HepG2 (cell line): ENCODE measurements at regions not wholly inside any gene's neighbourhood (a gene's known extent, or its start where the extent isn't known, plus 50 kb on each side); places are given as distances from the start of the nearest gene placed in this dataset.

Experiments
- ATAC-seq: fragments of 200-7000 bp; cut with Tn5 transposase; 3 replicates; pipeline ENCODE4 v1.9.1; 2020; ENCODE audit warnings: mild to moderate bottlenecking, moderate library complexity
- BruUV-seq: library from RNA; stranded (reverse); fragments of 400-500 nt; replicated peaks from 2 replicates; lab custom pipeline; 2021; lab: Mats Ljungman, UMichigan
- CTCF ChIA-PET: fragments of 300-600 bp; formaldehyde crosslinking; extraction: SDS; loops from one replicate; lab custom pipeline; 2021; ENCODE audit warnings: low total read pairs, inconsistent platforms, low intra/inter-chr PET ratio; lab: Yijun Ruan, JAX
- POLR2A ChIA-PET: fragments of 350-600 bp; sonication (Branson Sonifier 250); formaldehyde crosslinking; loops from one replicate; lab custom pipeline; 2020; ENCODE audit warnings: antibody characterized with exemption, inconsistent platforms; lab: Yijun Ruan, JAX
- DNase-seq: peaks from one replicate; pipeline ENCODE4 v3.0.0-alpha.2; 2015; ENCODE audit warnings: low spot score
- FAIRE-seq: peaks from 3 replicates; lab custom pipeline; 2011; peaks lifted over from hg19 to GRCh38; lab: Jason Lieb, UNC
- H2AFZ ChIP-seq: one replicate; pipeline ENCODE4 v1.6.1; 2011; ENCODE audit warnings: low read length, inconsistent platforms
- H3K27ac ChIP-seq: fragments of 300-600 bp; 3 replicates; pipeline ENCODE4 v1.8.0; 2011; ENCODE audit warnings: mixed run types, mild to moderate bottlenecking, mixed read lengths, low read length, inconsistent platforms; ENCODE audit not compliant: insufficient read depth; ENCODE audit errors: extremely low read length
- H3K27me3 ChIP-seq, 2 experiments: fragments of 200-600 bp in 1 of 2; 2 replicates in 1 of 2; 3 replicates in 1 of 2; pipeline versions ENCODE4 v1.6.0 to v1.8.0; 2011; ENCODE audit warnings: low read length in 2 of 2, mild to moderate bottlenecking in 2 of 2, moderate library complexity in 2 of 2, inconsistent platforms in 1 of 2; ENCODE audit not compliant: insufficient read depth in 2 of 2, control insufficient read depth in 1 of 2
- H3K36me3 ChIP-seq, 2 experiments: fragments of 200-600 bp in 1 of 2; replicated peaks in 1 of 2; 2 replicates in 1 of 2; 3 replicates in 1 of 2; pipeline versions ENCODE4 v1.5.1 to v1.8.0; 2011; ENCODE audit warnings: low read length in 2 of 2, inconsistent platforms in 1 of 2; ENCODE audit not compliant: insufficient read depth in 2 of 2, control insufficient read depth in 1 of 2
- H3K4me1 ChIP-seq: 2 replicates; pipeline ENCODE4 v1.5.1; 2012; ENCODE audit warnings: low read length, inconsistent platforms; ENCODE audit not compliant: insufficient read depth
- H3K4me2 ChIP-seq: 2 replicates; pipeline ENCODE4 v1.6.0; 2011; ENCODE audit warnings: low read depth, low read length, inconsistent platforms
- H3K4me3 ChIP-seq, 3 experiments: fragments of 200-600 bp in 1 of 3; sonication (generic), shearing (Covaris generic) in 1 of 3; replicated peaks in 1 of 3; 2 replicates each; pipeline ENCODE4 v1.5.1; 2011 to 2016; ENCODE audit warnings: low read length in 3 of 3, inconsistent platforms in 2 of 3, low read depth in 2 of 3, mild to moderate bottlenecking in 2 of 3, control low read depth in 1 of 3, mixed read lengths in 1 of 3; ENCODE audit not compliant: insufficient read depth in 1 of 3
- H3K79me2 ChIP-seq: one replicate; pipeline ENCODE4 v1.6.1; 2011; ENCODE audit warnings: low read length, inconsistent platforms; ENCODE audit not compliant: insufficient read depth
- H3K9ac ChIP-seq: 2 replicates; pipeline ENCODE4 v1.6.0; 2011; ENCODE audit warnings: mild to moderate bottlenecking, low read depth, low read length, inconsistent platforms; ENCODE audit not compliant: insufficient read depth
- H3K9me3 ChIP-seq: 2 replicates; pipeline ENCODE4 v1.5.1; 2012; ENCODE audit warnings: mild to moderate bottlenecking, low read length
- H4K20me1 ChIP-seq: 2 replicates; pipeline ENCODE4 v1.6.0; 2011; ENCODE audit warnings: inconsistent platforms, mild to moderate bottlenecking, low read length, moderate library complexity; ENCODE audit not compliant: insufficient read depth
- HIC2 ChIP-seq: sonication (generic); formaldehyde crosslinking; IDR thresholded peaks from 2 replicates; pipeline ENCODE4 v1.9.0; 2022; ENCODE audit warnings: low read depth, missing genetic modification reagents
- KDM5A ChIP-seq: fragments of 200-600 bp; sonication (generic); IDR thresholded peaks from 2 replicates; pipeline ENCODE4 v1.7.0; 2018; ENCODE audit warnings: antibody characterized with exemption, mild to moderate bottlenecking, low read length, borderline replicate concordance
- NCOA2 ChIP-seq: sonication (generic); formaldehyde crosslinking; IDR thresholded peaks from 2 replicates; pipeline ENCODE4 v1.8.0; 2022; ENCODE audit warnings: inconsistent platforms
- PAXIP1 ChIP-seq: sonication (generic); formaldehyde crosslinking; conservative IDR thresholded peaks from 2 replicates; pipeline ENCODE4 v1.4.0; 2020; ENCODE audit warnings: mild to moderate bottlenecking, missing genetic modification reagents, moderate library complexity
- ZBTB2 ChIP-seq: sonication (generic); formaldehyde crosslinking; IDR thresholded peaks from 2 replicates; pipeline ENCODE4 v1.8.0; 2022; ENCODE audit warnings: low read depth, missing genetic modification reagents
- ZKSCAN8 ChIP-seq: IDR thresholded peaks from 2 replicates; pipeline ENCODE4 v1.6.1; 2016; ENCODE audit warnings: borderline replicate concordance, missing genetic modification reagents, missing compliant biosample characterization
- ZMYM4 ChIP-seq: sonication (generic); formaldehyde crosslinking; IDR thresholded peaks from 2 replicates; pipeline ENCODE4 v1.8.1; 2023; ENCODE audit warnings: mild to moderate bottlenecking, missing genetic modification reagents
- WGBS: methylation state at CpG from one replicate; pipeline ENCODE4 v1.1.6; 2017; ENCODE audit warnings: low lambda C conversion rate; 5-methylcytosine and 5-hydroxymethylcytosine counted together
- in situ Hi-C: cut with HindIII; loops from 2 replicates; pipeline ENCODE4 v1.10.0; 2017; ENCODE audit warnings: low pct_unique_long_range_greater_than_20kb; ENCODE audit not compliant: extremely low pct_ligation_motif_present
- intact Hi-C: fragments of 100-400 bp; cut with micrococcal nuclease; formaldehyde crosslinking; loops from one replicate; pipeline ENCODE4 v1.10.0; 2022; ENCODE audit not compliant: unreplicated experiment

GRCh38 chr2:66843847-66844246 lies 408.9 kb downstream of the MEIS1 start (continued):
- TF ChIP-seq PAXIP1 (CRISPR knock-in tag) (no peak), ZKSCAN8 (CRISPR knock-in tag) (no peak), ZMYM4 (no peak), KDM5A (no peak)
- TF ChIP-seq, all 625 proteins: peak for 0

- H3K27ac ChIP-seq, result no peak overlapping the region
- no peak overlapping the region for H3K9ac ChIP-seq
- H4K20me1 ChIP-seq, result no peaks in the 10 kb centered on the region
- CTCF ChIA-PET, result no interaction called here
- no peaks in the 10 kb centered on the region for H3K27me3 ChIP-seq
- H3K9me3 ChIP-seq, result no peaks in the 10 kb centered on the region
- FAIRE-seq, result no peak
- BruUV-seq, result no TSS peak
- TF ChIP-seq ZBTB2 (CRISPR knock-in tag) (no peak), HIC2 (CRISPR knock-in tag) (no peak), NCOA2 (CRISPR knock-in tag) (no peak)
- TF ChIP-seq, all 625 proteins: peak for 0
- POLR2A ChIA-PET, result no interaction called here
- Histone ChIP-seq H2AFZ (no peak overlapping the region), H3K4me1 (peaks cover 8% of the 10 kb centered on the region; the same call in 1 of the 2 replicates), H3K36me3 (no peaks in the 10 kb centered on the region), H3K79me2 (no peaks in the 10 kb centered on the region), H3K4me3 (no peak overlapping the region), H3K4me2 (no peak overlapping the region)
- no peak for DNase-seq
- ATAC-seq, result no peak
- in situ Hi-C loops (no loop called here), intact Hi-C loops (no loop called here)
- 10% methylated on average over 2 of the region's 2 CpGs for WGBS
Measured at GRCh38 chr2:66845307-66845706, 410.4 kb downstream of the MEIS1 start.
